NOMO-1 treated with dmso at 0.1 percent for 144 hours (cell line): ENCODE measurements at regions not wholly inside any gene's neighbourhood (a gene's known extent, or its start where the extent isn't known, plus 50 kb on each side); places are given as distances from the start of the nearest gene placed in this dataset.
"Not testable (repeated sequence)": the region's sequence is repeated elsewhere in the genome, so short reads cannot be mapped to it uniquely, and the experiment has no call there.

Experiments used
- DNase-seq: peaks from one replicate; lab custom pipeline; 2025; ENCODE audit not compliant: unreplicated experiment; lab: John Stamatoyannopoulos, UW

- DNase-seq: no peak
Observed at GRCh38 chr1:64318428-64318827, 115.0 kb downstream of the UBE2U start.

GRCh38 chr1:64320007-64320406 lies 116.6 kb downstream of the UBE2U start:
- DNase-seq: no peak

- DNase-seq: peak; percentile 58
Observed at GRCh38 chr1:64320470-64320869, 117.0 kb downstream of the UBE2U start.

GRCh38 chr1:64320922-64321614 lies 117.6 kb downstream of the UBE2U start:
- DNase-seq: no peak

GRCh38 chr1:64323054-64323453 lies 119.6 kb downstream of the UBE2U start:
- DNase-seq: no peak

GRCh38 chr1:64323882-64324281 lies 120.5 kb downstream of the UBE2U start:
- DNase-seq: no peak

- DNase-seq: no peak
Observed at GRCh38 chr1:64325856-64326255, 122.4 kb downstream of the UBE2U start.

- DNase-seq: no peak
Observed at GRCh38 chr1:64327119-64327518, 123.7 kb downstream of the UBE2U start.

GRCh38 chr1:64328193-64328592 lies 124.8 kb downstream of the UBE2U start:
- DNase-seq: no peak

- no peak for DNase-seq
Observed at GRCh38 chr1:64330839-64331238, 127.4 kb downstream of the UBE2U start.

GRCh38 chr1:64335636-64336035 lies 132.2 kb downstream of the UBE2U start:
- DNase-seq: no peak

- DNase-seq: no peak
Observed at GRCh38 chr1:64337475-64337874, 132.5 kb upstream of the CACHD1 start.

GRCh38 chr1:64337926-64338325 lies 132.0 kb upstream of the CACHD1 start:
- DNase-seq: no peak

- no peak for DNase-seq
Observed at GRCh38 chr1:64340361-64340760, 129.6 kb upstream of the CACHD1 start.

GRCh38 chr1:64343105-64343822 lies 126.7 kb upstream of the CACHD1 start:
- no peak for DNase-seq

GRCh38 chr1:64343823-64344190 lies 126.1 kb upstream of the CACHD1 start:
- DNase-seq: no peak

GRCh38 chr1:64348270-64348960 lies 121.5 kb upstream of the CACHD1 start:
- no peak for DNase-seq

- no peak for DNase-seq
Observed at GRCh38 chr1:64348961-64349648, 120.8 kb upstream of the CACHD1 start.

GRCh38 chr1:64355534-64355933 lies 114.4 kb upstream of the CACHD1 start:
- not testable (repeated sequence) for DNase-seq

- no peak for DNase-seq
Observed at GRCh38 chr1:64356636-64357256, 113.2 kb upstream of the CACHD1 start.

GRCh38 chr1:64357422-64357821 lies 112.5 kb upstream of the CACHD1 start:
- no peak for DNase-seq
